DMS79 (cell line): ENCODE measurements at regions not wholly inside any gene's neighbourhood (a gene's known extent, or its start where the extent isn't known, plus 50 kb on each side); places are given as distances from the start of the nearest gene placed in this dataset.

Experiments used
- DNase-seq: peaks from one replicate; lab custom pipeline; 2025; lab: John Stamatoyannopoulos, UW

DNA sequence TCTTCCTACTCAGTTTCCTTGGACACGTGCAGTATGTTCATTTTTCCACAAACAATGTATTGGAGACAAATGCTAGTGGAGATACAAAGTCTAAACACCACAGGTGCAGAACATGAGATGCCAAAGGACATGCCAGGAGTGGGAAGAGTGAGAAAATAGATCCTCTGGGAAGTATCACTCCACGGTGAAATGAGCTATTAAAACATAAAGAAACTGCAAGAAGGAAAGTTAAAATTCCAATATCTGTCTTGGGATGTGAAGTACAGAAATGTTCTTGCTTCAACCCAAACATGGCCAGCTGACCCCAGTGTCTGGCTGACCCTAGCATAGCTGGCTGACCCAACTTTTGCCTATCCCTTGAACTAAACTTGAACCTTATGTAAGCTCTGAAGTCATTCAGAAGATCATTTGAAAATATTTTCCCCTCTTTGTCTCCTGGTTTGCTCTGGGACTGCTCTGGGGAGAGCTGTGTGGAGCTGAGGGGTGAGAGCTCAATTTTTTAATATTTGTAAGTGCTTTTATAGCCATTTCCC, 59.5 kb downstream of the FZD1 start:
- no peak for DNase-seq

GRCh38 chr7:91324663-91325062, 60.4 kb downstream of the FZD1 start:
- DNase-seq = no peak

DNA sequence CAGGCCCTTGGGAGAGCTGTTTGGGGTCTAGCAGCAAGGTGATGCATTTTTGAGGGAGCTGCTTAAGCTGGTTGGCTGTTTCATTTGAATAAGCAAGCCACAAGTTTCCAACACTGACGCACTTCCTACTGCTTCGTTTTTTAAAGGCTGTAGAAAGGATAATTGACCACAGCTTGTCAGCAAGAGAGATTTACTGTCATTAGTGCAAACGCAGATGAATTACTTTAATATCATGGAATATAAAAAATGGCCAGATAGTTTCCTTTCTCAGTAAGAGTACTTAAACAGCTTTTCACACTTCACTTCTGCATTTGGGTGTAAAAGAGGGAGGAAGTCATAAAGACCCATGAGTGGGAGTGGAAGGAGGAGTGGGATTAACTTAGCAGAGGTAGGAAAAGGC, 61.5 kb downstream of the FZD1 start:
- DNase-seq = no peak

- DNase-seq = no peak
These were observed 62.4 kb downstream of the FZD1 start for GRCh38 chr7:91326516-91327199.

DNA sequence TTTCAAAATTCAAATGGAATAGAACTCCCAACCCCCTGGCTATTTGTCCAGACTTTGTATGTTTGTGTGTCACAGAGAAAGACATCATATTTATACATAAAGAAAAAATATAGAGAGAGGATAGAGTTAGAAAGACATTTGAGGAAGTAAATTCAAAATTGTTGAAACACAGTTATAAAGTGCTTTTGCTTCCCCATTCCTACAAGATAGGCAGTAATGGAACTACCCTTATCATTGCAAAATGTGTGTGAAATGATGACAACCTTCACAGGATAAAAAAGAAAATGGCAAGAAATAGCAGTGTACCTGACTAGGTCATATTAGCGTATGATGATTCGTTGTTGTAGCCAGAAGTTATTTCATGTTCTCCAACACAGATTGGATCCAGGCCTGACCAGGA, 63.1 kb downstream of the FZD1 start:
- DNase-seq = no peak

- no peak for DNase-seq
These were observed 65.3 kb downstream of the FZD1 start for GRCh38 chr7:91329571-91329970.

- DNase-seq = no peak
These were observed 66.1 kb downstream of the FZD1 start for GRCh38 chr7:91330191-91330808.

DNA sequence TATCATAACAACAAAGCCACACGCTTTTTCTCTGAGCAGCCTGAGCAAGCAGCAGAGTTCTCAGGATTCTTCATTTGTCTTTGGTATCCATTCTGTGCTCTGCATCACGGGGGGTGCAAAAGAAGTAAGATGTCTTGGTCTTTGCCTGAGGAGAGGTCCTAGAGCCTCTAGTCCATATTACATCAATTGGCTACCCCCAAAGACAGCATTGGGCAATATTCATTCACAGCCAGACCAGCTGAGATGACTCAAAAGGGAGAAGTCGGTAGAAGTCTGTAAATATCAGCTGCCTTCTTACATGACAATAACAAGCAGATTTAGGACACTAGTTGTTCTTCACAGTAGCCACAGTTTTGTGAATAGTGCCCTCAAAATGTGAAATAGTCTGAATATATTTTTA, 66.6 kb downstream of the FZD1 start:
- no peak for DNase-seq

GRCh38 chr7:91336106-91336505, 71.9 kb downstream of the FZD1 start:
- DNase-seq = no peak

DNA sequence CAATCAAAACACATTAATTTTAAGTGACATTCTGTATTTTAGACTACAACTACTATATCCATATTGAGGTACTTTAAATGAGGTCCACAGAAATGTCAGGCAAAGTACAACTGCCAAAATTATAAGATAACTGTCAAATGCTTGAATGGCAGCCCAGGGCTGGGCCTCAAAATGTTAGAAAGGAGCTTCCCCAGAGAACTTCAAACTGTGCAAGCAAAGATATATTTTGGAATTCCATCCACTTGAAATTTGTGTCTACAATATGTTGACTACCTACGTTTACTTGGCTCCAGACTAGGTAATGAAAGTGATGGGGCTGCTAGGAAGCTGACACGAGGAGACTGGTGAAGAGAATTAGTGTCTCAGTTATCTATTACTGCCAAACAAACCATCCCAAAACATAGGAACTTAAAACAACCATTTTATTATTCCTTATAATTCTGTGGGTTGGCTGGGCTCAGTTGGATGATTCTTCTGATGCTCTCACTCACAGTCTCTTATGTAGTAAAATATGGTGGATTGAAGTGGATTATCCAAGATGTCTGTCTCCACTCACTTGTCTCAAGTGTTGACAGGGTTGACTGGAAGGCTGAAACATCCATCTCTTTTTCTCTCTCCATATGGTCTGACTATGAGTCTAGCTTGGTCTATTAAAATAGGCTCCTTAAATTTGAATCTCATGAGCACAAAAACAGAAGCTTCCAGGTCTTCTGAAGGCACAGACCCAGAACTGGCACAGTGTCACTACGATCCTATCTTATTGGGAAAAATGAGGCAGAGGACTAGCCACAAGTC, 74.2 kb downstream of the FZD1 start:
- no peak for DNase-seq

DNA sequence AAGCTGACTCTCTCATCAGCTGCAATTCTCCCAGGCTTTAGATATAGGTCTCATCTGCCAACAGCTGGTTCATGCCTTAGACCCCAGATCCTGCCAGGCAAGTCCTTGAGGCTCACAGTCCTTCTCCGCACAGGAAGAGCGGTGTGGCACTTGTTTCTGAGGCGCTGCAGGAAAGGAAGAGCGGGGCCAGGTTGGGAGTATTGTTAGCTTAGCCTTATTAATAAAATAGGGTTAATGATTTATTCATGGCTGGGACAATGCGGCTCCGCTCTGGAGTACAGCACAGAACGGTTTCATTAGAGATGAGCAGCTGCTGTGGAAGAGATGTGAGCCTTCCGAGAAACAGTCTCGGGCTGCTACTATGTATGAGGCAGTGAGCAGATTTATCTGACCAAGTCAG, 78.1 kb downstream of the FZD1 start:
- no peak for DNase-seq

GRCh38 chr7:91343420-91343960, 79.3 kb downstream of the FZD1 start:
- no peak for DNase-seq

GRCh38 chr7:91343996-91344629, 79.9 kb downstream of the FZD1 start:
- no peak for DNase-seq

DNA sequence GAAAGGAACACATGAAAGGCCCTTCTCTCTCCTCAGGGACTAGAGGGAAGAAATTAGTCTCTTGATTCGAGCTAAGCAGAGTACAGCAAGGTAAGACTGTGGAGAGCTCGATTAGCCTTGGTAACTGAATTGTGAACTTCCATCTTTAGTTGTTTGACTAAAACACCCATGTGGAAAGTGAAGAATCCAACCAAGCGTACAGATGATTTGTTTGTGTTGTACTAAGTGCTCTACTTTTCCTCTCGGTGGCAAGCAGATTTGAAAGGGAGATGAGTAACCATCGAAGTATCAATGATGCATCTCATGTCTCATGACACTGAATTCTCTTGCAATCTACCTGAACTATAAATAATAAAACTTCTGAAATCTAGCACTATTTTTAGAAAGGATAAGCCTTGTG, 80.7 kb downstream of the FZD1 start:
- peak; percentile 29 for DNase-seq

- no peak for DNase-seq
These were observed 81.2 kb downstream of the FZD1 start for GRCh38 chr7:91345449-91345848.

GRCh38 chr7:91346426-91346825, 82.2 kb downstream of the FZD1 start:
- DNase-seq = no peak

DNA sequence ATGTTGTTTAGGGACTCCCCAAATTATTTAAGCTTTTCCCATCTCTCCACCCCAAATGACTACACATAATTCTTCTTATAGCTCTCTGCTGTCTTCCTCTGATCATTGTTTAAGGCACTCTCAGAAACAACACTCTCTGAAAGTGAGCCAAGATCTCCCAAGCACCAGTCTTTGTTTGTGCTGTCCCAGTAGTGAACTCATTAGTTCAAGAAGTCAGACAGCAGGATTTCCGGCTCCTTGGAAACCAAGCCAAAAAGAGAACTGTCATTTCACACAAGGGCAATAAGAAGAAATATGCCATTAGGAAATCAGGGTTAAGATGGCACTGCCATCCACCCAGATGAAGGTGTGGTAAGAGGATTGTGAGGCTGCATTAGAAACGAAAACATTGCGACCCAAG, 83.1 kb downstream of the FZD1 start:
- no peak for DNase-seq

DNA sequence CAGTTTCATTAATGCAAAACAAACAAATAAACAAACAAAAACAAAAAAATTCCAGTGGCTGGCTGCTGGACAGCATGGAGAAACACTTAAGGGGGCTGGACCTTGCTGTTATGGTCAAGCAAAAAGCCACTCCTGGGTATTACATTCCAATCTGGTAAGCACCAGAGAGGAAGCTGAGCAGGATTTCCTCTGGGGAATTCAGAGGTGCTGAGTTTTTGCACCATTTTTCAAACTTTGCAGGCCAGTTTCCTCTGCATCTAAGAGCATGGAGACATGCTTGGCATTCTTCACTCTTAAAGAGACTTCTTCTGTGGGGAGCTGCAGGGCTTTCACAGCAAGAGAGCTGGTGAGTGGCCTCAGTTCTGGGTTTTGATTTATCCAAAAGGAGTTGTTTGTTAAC, 84.5 kb downstream of the FZD1 start:
- no peak for DNase-seq

- no peak for DNase-seq
These were observed 87.1 kb downstream of the FZD1 start for GRCh38 chr7:91351374-91351773.

DNA sequence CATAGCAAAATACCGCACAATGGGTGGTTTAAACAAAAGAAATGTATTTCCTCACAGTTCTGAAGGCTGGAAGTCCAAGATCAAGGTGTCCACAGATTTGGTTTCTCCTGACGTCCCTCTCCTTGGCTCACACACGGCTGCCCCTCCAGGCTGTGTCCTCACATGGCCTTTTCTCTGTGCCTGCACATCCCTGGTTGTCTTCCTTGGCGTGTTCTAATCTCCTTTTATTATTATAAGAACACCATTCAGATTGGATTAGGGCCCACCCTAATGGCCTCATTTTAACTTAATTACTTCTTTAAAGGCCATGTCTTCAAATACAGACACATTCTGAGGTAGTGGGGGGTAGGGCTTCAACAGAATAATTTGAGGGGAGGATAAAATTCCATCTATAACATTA, 87.9 kb downstream of the FZD1 start:
- DNase-seq = no peak

DNA sequence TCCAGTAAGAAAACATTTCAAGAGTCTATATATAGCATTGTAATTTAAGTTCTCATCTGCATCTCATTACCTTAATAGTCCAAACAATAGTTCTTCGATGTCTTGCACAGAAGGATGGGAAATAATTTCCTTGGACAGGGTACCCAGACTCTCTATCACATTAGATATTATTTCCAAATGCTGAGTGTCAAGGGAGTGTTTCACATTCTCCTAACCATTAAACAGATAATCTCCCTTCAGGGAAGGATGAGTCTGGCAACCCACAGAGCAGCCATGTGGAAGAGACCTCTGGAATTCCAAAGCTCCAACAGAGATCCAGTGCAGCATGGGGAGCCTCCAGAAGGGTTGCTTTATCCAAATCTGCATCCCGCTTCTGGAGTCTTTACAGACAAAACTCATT, 89.6 kb downstream of the FZD1 start:
- DNase-seq = no peak

GRCh38 chr7:91355695-91356435, 91.6 kb downstream of the FZD1 start:
- DNase-seq = no peak
